ENCODE measurements at regions not wholly inside any gene's neighbourhood (a gene's known extent, or its start where the extent isn't known, plus 50 kb on each side); places are given as distances from the start of the nearest gene placed in this dataset.

DNA sequence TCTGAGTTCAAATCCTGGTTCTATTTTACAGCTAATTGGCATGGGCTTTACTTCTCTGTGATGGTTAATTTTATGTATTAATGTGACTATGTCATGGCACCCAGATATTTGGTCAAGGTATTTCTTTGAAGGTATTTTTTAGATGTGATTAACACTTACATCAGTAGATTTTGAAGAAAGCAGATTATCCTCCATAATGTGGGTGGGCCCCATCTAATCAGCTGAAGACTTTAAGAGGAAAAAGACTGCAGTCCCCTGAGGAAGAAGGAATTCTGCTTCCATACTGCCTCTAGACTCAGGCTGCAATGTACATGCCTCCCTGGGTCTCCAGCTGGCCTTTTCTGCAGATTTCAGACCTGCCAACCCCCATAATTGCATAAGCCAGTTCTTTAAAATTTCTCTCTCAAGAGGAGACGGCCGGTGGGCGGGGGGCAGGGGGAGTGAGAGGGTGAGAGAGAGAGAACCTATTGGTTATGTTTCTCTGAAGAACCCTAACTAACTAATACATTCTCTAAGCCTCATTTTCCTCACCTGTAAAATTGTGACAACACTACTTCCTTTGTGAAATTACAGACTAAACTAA is 338.2 kb upstream of the PRDM1 start:
- POLR2A ChIA-PET: no interaction called here
- Histone ChIP-seq H3K4me1 (ENCODE audit: insufficient read depth, low read length) (no peaks in the 10 kb centered on the region), H3K9me3 (ENCODE audit: control insufficient read depth in 1 of 2, insufficient read depth in 1 of 2, low read length in 2 of 2) (no peaks in the 10 kb centered on the region), H3K36me3 (ENCODE audit: insufficient read depth, low read length) (no peaks in the 10 kb centered on the region), H3K4me3 (ENCODE audit: low read length) (no peak overlapping the region), H3K27me3 (ENCODE audit: control insufficient read depth in 1 of 2, insufficient read depth in 2 of 2, low read length in 2 of 2) (no peaks in the 10 kb centered on the region), H3K27ac (ENCODE audit: low read depth in 1 of 2, low read length in 2 of 2) (no peak overlapping the region)
- CTCF ChIA-PET: no interaction called here
- Mint-ChIP-seq H3K9me3 (peaks cover 2% of the 10 kb centered on the region), H3K27me3 (no peaks in the 10 kb centered on the region), H3K4me1 (ENCODE audit: low read depth) (peaks cover 5% of the 10 kb centered on the region), H3K27ac (no peak overlapping the region), H3K36me3 (ENCODE audit: low read depth) (no peaks in the 10 kb centered on the region), H3K4me3 (no peak overlapping the region)
- DNase-seq (no peak), ATAC-seq (ENCODE audit: poor library complexity) (no peak)
- TF ChIP-seq, protein P1, sequence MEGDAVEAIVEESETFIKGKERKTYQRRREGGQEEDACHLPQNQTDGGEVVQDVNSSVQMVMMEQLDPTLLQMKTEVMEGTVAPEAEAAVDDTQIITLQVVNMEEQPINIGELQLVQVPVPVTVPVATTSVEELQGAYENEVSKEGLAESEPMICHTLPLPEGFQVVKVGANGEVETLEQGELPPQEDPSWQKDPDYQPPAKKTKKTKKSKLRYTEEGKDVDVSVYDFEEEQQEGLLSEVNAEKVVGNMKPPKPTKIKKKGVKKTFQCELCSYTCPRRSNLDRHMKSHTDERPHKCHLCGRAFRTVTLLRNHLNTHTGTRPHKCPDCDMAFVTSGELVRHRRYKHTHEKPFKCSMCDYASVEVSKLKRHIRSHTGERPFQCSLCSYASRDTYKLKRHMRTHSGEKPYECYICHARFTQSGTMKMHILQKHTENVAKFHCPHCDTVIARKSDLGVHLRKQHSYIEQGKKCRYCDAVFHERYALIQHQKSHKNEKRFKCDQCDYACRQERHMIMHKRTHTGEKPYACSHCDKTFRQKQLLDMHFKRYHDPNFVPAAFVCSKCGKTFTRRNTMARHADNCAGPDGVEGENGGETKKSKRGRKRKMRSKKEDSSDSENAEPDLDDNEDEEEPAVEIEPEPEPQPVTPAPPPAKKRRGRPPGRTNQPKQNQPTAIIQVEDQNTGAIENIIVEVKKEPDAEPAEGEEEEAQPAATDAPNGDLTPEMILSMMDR (IDR thresholded peaks at IDR 0.05): no peak
- intact Hi-C loops (cut with DNase I, micrococcal nuclease): no loop called here

DNA sequence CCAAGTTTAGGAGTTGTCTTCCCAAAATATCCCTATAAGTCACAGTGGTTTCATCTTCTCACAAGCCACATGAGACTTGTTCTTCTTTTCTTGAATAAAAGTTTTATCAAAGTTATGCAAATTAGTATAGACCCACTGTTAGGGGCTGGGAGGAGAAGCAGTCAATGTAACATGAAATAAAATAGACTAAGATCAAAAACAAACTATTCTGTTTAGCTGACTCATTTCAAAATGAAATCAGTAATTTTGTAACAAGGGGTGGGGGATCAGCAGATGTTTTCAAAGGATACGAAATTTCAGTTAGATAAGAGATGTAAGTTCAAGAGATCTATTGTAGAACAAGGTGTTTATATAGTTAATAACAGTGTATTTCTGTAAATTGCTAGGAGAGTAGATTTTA is 339.6 kb upstream of the PRDM1 start:
- Histone ChIP-seq H3K27me3 (ENCODE audit: control insufficient read depth in 1 of 2, insufficient read depth in 2 of 2, low read length in 2 of 2) (no peaks in the 10 kb centered on the region), H3K27ac (ENCODE audit: low read depth in 1 of 2, low read length in 2 of 2) (no peak overlapping the region), H3K36me3 (ENCODE audit: insufficient read depth, low read length) (no peaks in the 10 kb centered on the region), H3K4me3 (ENCODE audit: low read length) (no peak overlapping the region), H3K9me3 (ENCODE audit: control insufficient read depth in 1 of 2, insufficient read depth in 1 of 2, low read length in 2 of 2) (no peaks in the 10 kb centered on the region), H3K4me1 (ENCODE audit: insufficient read depth, low read length) (no peaks in the 10 kb centered on the region)
- H3K4me3 Mint-ChIP-seq: no peak overlapping the region
- no peaks in the 10 kb centered on the region for H3K27me3 Mint-ChIP-seq
- no peaks in the 10 kb centered on the region for H3K9me3 Mint-ChIP-seq
- no peak overlapping the region for H3K27ac Mint-ChIP-seq
- H3K4me1 Mint-ChIP-seq (ENCODE audit: low read depth): peaks cover 5% of the 10 kb centered on the region
- CTCF ChIA-PET: no interaction called here
- TF ChIP-seq, protein P1 (IDR thresholded peaks at IDR 0.05): no peak
- no peak for DNase-seq
- POLR2A ChIA-PET: no interaction called here
- intact Hi-C loops (cut with DNase I, micrococcal nuclease): no loop called here
- no peak for ATAC-seq (ENCODE audit: poor library complexity)
- H3K36me3 Mint-ChIP-seq (ENCODE audit: low read depth): no peaks in the 10 kb centered on the region

DNA sequence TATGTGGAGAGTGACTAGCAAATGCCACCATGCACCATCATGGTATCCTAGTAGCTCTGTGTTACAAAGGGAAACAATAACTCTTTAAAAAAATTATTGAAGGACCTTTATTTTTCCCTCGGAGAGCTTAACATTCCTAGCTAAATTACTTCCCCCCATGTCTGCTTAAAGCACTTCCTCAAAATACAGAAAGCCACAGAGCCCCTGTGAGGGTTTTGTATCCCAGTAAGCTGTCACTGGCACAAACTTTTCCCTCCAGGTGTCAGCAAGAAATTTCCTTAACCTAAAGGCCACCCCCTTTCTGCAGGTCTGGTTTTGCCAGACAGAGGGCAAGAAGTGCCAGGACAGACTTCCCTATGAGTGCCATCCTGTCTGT is 340.0 kb upstream of the PRDM1 start:
- DNase-seq (no peak), ATAC-seq (ENCODE audit: poor library complexity) (no peak)
- ChIA-PET CTCF (no interaction called here), POLR2A (no interaction called here)
- H3K9me3 Mint-ChIP-seq: no peaks in the 10 kb centered on the region
- H3K4me1 Mint-ChIP-seq (ENCODE audit: low read depth): peaks cover 5% of the 10 kb centered on the region
- no peaks in the 10 kb centered on the region for H3K36me3 Mint-ChIP-seq (ENCODE audit: low read depth)
- Histone ChIP-seq H3K4me3 (ENCODE audit: low read length) (no peak overlapping the region), H3K27ac (ENCODE audit: low read depth in 1 of 2, low read length in 2 of 2) (no peak overlapping the region), H3K4me1 (ENCODE audit: insufficient read depth, low read length) (no peaks in the 10 kb centered on the region), H3K27me3 (ENCODE audit: control insufficient read depth in 1 of 2, insufficient read depth in 2 of 2, low read length in 2 of 2) (no peaks in the 10 kb centered on the region), H3K36me3 (ENCODE audit: insufficient read depth, low read length) (no peaks in the 10 kb centered on the region), H3K9me3 (ENCODE audit: control insufficient read depth in 1 of 2, insufficient read depth in 1 of 2, low read length in 2 of 2) (no peaks in the 10 kb centered on the region)
- intact Hi-C loops (cut with DNase I, micrococcal nuclease): no loop called here
- TF ChIP-seq, protein P1 (IDR thresholded peaks at IDR 0.05): no peak
- no peak overlapping the region for H3K27ac Mint-ChIP-seq
- H3K4me3 Mint-ChIP-seq: no peak overlapping the region
- no peaks in the 10 kb centered on the region for H3K27me3 Mint-ChIP-seq
